HG03571 (cell line): ENCODE measurements at regions not wholly inside any gene's neighbourhood (a gene's known extent, or its start where the extent isn't known, plus 50 kb on each side); places are given as distances from the start of the nearest gene placed in this dataset.
"Not testable (repeated sequence)": the region's sequence is repeated elsewhere in the genome, so short reads cannot be mapped to it uniquely, and the experiment has no call there.

ENCODE experiments used
- ATAC-seq: cut with Tn5 transposase; IDR thresholded peaks from one replicate; pipeline ENCODE4 v1.9.1; 2021; ENCODE audit not compliant: unreplicated experiment

GRCh38 chr2:149781263-149781808, 193.8 kb upstream of the MMADHC start:
- no peak for ATAC-seq

GRCh38 chr2:149773006-149773405, 185.4 kb upstream of the MMADHC start:
- ATAC-seq, result no peak

- no peak for ATAC-seq
These were observed 180.8 kb upstream of the MMADHC start for GRCh38 chr2:149768320-149768799.

- ATAC-seq, result no peak
These were observed 180.0 kb upstream of the MMADHC start for GRCh38 chr2:149767516-149767974.

GRCh38 chr2:149766339-149766738, 178.8 kb upstream of the MMADHC start:
- ATAC-seq, result no peak

GRCh38 chr2:149765636-149766035, 178.1 kb upstream of the MMADHC start:
- ATAC-seq, result no peak

GRCh38 chr2:149765003-149765402, 177.4 kb upstream of the MMADHC start:
- ATAC-seq, result no peak

GRCh38 chr2:149763358-149763757, 175.8 kb upstream of the MMADHC start:
- ATAC-seq, result no peak

- ATAC-seq, result no peak
These were observed 174.0 kb upstream of the MMADHC start for GRCh38 chr2:149761611-149762010.

- not testable (repeated sequence) for ATAC-seq
These were observed 171.8 kb upstream of the MMADHC start for GRCh38 chr2:149759382-149759781.

GRCh38 chr2:149754722-149755121, 167.1 kb upstream of the MMADHC start:
- ATAC-seq, result not testable (repeated sequence)

- ATAC-seq, result no peak
These were observed 159.9 kb upstream of the MMADHC start for GRCh38 chr2:149747456-149747855.

GRCh38 chr2:149745396-149746230, 158.0 kb upstream of the MMADHC start:
- ATAC-seq, result no peak

GRCh38 chr2:149744865-149745264, 157.3 kb upstream of the MMADHC start:
- no peak for ATAC-seq

GRCh38 chr2:149743842-149744448, 156.4 kb upstream of the MMADHC start:
- ATAC-seq, result no peak

GRCh38 chr2:149741646-149742045, 154.1 kb upstream of the MMADHC start:
- ATAC-seq, result no peak

- ATAC-seq, result no peak
These were observed 152.9 kb upstream of the MMADHC start for GRCh38 chr2:149740490-149740889.

- ATAC-seq, result no peak
These were observed 152.3 kb upstream of the MMADHC start for GRCh38 chr2:149739883-149740265.

- no peak for ATAC-seq
These were observed 151.8 kb upstream of the MMADHC start for GRCh38 chr2:149739171-149739882.

GRCh38 chr2:149738767-149739166, 151.2 kb upstream of the MMADHC start:
- no peak for ATAC-seq

- ATAC-seq, result no peak
These were observed 150.3 kb upstream of the MMADHC start for GRCh38 chr2:149737896-149738295.
